HL-60 (cell line): ENCODE measurements at regions not wholly inside any gene's neighbourhood (a gene's known extent, or its start where the extent isn't known, plus 50 kb on each side); places are given as distances from the start of the nearest gene placed in this dataset.

Experiments
- DNase-seq, 2 experiments: peaks; one replicate each; pipeline ENCODE4 v3.0.0-alpha.2; 2010 to 2020; ENCODE audit warnings: low read depth in 1 of 2, low spot score in 1 of 2
- H3K27ac ChIP-seq: fragments of 250-450 bp; sonication (Bioruptor Pico); replicated peaks from 2 replicates; pipeline ENCODE4 v1.5.1; 2020; ENCODE audit warnings: mild to moderate bottlenecking, moderate library complexity
- H3K27me3 ChIP-seq: fragments of 250-450 bp; sonication (Bioruptor Pico); 2 replicates; pipeline ENCODE4 v1.5.1; 2021; ENCODE audit warnings: mild to moderate bottlenecking, moderate library complexity; ENCODE audit not compliant: insufficient read depth, poor library complexity, severe bottlenecking
- H3K4me3 ChIP-seq: replicated peaks from 2 replicates; pipeline ENCODE4 v1.5.1; 2011; ENCODE audit warnings: mild to moderate bottlenecking, control low read depth, low read length; ENCODE audit not compliant: insufficient read depth
- GABPA ChIP-seq: IDR thresholded peaks from 2 replicates; pipeline ENCODE4 v1.6.1; 2012; ENCODE audit warnings: low read depth
- POLR2AphosphoS5 ChIP-seq: IDR thresholded peaks from 2 replicates; pipeline ENCODE4 v1.6.1; 2012; ENCODE audit warnings: low read depth
- SPI1 ChIP-seq: IDR thresholded peaks from 2 replicates; pipeline ENCODE4 v1.6.1; 2012; ENCODE audit warnings: low read depth, mild to moderate bottlenecking, borderline replicate concordance
- TF ChIP-seq, protein P1 (sequence below): IDR thresholded peaks from 2 replicates; pipeline ENCODE4 v1.6.1; 2012; ENCODE audit warnings: low read depth; ENCODE audit not compliant: insufficient replicate concordance
- TF ChIP-seq, protein P2 (sequence below): IDR thresholded peaks from one replicate; pipeline ENCODE4 v1.5.1; 2011; ENCODE audit warnings: low read length, control low read depth, inconsistent platforms; ENCODE audit not compliant: insufficient read depth

DNA sequence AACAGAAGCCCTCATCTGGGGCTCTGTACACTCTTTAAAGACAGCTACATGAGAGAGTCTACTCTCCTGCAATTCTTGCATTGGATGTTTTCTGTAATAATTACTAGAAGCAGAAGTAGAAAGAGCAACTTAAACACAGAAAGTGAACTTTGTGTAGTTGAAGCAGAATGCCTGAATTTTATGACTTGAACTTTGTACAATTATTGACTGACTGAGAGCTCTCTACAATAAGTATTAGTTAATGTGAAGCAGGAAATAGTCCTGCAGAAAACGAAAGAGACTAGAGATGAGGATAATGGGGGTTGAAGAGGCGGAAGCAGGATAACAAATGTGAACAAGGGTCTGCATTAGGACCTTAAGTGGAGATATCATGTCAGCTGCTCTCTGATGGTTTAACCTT lies 79.2 kb upstream of the STK39 start:
- Histone ChIP-seq H3K27me3 (no peaks in the 10 kb centered on the region), H3K4me3 (no peak overlapping the region), H3K27ac (no peak overlapping the region)
- DNase-seq, result no peak
- TF ChIP-seq, protein P1, sequence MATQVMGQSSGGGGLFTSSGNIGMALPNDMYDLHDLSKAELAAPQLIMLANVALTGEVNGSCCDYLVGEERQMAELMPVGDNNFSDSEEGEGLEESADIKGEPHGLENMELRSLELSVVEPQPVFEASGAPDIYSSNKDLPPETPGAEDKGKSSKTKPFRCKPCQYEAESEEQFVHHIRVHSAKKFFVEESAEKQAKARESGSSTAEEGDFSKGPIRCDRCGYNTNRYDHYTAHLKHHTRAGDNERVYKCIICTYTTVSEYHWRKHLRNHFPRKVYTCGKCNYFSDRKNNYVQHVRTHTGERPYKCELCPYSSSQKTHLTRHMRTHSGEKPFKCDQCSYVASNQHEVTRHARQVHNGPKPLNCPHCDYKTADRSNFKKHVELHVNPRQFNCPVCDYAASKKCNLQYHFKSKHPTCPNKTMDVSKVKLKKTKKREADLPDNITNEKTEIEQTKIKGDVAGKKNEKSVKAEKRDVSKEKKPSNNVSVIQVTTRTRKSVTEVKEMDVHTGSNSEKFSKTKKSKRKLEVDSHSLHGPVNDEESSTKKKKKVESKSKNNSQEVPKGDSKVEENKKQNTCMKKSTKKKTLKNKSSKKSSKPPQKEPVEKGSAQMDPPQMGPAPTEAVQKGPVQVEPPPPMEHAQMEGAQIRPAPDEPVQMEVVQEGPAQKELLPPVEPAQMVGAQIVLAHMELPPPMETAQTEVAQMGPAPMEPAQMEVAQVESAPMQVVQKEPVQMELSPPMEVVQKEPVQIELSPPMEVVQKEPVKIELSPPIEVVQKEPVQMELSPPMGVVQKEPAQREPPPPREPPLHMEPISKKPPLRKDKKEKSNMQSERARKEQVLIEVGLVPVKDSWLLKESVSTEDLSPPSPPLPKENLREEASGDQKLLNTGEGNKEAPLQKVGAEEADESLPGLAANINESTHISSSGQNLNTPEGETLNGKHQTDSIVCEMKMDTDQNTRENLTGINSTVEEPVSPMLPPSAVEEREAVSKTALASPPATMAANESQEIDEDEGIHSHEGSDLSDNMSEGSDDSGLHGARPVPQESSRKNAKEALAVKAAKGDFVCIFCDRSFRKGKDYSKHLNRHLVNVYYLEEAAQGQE, result no peak
- TF ChIP-seq SPI1 (no peak), GABPA (no peak), POLR2AphosphoS5 (no peak)
- TF ChIP-seq, protein P2, sequence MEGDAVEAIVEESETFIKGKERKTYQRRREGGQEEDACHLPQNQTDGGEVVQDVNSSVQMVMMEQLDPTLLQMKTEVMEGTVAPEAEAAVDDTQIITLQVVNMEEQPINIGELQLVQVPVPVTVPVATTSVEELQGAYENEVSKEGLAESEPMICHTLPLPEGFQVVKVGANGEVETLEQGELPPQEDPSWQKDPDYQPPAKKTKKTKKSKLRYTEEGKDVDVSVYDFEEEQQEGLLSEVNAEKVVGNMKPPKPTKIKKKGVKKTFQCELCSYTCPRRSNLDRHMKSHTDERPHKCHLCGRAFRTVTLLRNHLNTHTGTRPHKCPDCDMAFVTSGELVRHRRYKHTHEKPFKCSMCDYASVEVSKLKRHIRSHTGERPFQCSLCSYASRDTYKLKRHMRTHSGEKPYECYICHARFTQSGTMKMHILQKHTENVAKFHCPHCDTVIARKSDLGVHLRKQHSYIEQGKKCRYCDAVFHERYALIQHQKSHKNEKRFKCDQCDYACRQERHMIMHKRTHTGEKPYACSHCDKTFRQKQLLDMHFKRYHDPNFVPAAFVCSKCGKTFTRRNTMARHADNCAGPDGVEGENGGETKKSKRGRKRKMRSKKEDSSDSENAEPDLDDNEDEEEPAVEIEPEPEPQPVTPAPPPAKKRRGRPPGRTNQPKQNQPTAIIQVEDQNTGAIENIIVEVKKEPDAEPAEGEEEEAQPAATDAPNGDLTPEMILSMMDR, result no peak

DNA sequence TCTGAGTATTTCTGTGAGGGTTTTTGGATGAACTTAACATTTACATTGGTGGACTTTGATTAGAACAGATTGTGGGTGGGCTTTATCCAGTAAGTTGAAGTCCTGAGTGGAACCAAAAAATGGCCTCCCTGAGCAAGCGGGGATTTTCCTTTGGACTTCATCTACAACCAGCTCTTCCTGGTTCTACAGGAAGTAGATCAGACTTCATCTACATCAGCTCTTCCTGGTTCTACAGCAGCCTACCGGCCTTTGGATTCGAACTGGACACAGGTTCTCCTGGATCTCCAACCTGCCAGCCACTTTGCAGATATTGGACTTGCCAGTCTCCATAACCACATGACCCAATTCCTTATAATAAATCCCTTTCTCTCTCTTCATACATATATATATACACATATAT lies 79.9 kb upstream of the STK39 start:
- no peak for DNase-seq
- Histone ChIP-seq H3K27me3 (no peaks in the 10 kb centered on the region), H3K4me3 (no peak overlapping the region), H3K27ac (no peak overlapping the region)
- TF ChIP-seq, protein P2, result no peak
- no peak for TF ChIP-seq SPI1
- TF ChIP-seq POLR2AphosphoS5, result no peak
- no peak for TF ChIP-seq GABPA
- TF ChIP-seq, protein P1, result no peak

DNA sequence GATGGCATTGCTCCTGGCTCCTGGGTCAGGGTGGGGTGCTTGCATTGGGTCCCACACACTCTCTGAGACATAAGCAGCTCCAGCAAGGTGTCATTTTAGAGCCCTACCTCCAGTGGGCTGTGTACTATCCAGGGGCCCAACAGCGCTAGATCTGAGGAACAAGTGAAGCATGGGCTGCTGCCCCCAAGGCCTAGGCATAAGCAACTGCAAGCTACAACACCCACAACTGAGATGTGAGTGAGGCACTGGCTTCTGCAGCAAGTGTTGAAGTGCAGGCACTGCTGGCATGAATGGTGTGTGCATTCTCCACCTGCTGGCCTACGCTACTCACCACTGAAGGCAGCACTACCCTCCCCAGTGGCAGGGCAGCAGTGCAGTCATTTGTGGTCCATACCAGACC lies 81.0 kb upstream of the STK39 start:
- Histone ChIP-seq H3K4me3 (no peak overlapping the region), H3K27ac (no peak overlapping the region), H3K27me3 (no peaks in the 10 kb centered on the region)
- no peak for DNase-seq
- TF ChIP-seq POLR2AphosphoS5 (no peak), GABPA (no peak)
- TF ChIP-seq, protein P1, result no peak
- TF ChIP-seq, protein P2, result no peak
